ENCODE measurements at regions not wholly inside any gene's neighbourhood (a gene's known extent, or its start where the extent isn't known, plus 50 kb on each side); places are given as distances from the start of the nearest gene placed in this dataset.
A peak's percentile ranks its signal among the peaks of the same experiment; 100 is the strongest.
"Not testable (repeated sequence)": the region's sequence is repeated elsewhere in the genome, so short reads cannot be mapped to it uniquely, and the experiment has no call there.

GRCh38 chr10:21359202-21359601, 166.3 kb downstream of the SKIDA1 start:
- no peaks in the 10 kb centered on the region for H3K9me3 ChIP-seq (ENCODE audit: insufficient read depth, low read depth, low read length)
- H3K4me1 ChIP-seq (ENCODE audit: insufficient read depth, low read length) = peaks cover 13% of the 10 kb centered on the region
- H3K9ac ChIP-seq (ENCODE audit: low read depth, low read length) = no peak overlapping the region
- H3K36me3 ChIP-seq (ENCODE audit: insufficient read depth, low read depth, low read length) = no peaks in the 10 kb centered on the region
- no peak overlapping the region for H3K4me3 ChIP-seq (ENCODE audit: low read length)
- no peaks in the 10 kb centered on the region for H3K27me3 ChIP-seq (ENCODE audit: insufficient read depth, low read length)
- no peak overlapping the region for H3K27ac ChIP-seq (ENCODE audit: low read length)

- H3K9me3 ChIP-seq (ENCODE audit: insufficient read depth, low read depth, low read length) = no peaks in the 10 kb centered on the region
- no peak overlapping the region for H3K9ac ChIP-seq (ENCODE audit: low read depth, low read length)
- no peak overlapping the region for H3K27ac ChIP-seq (ENCODE audit: low read length)
- no peaks in the 10 kb centered on the region for H3K36me3 ChIP-seq (ENCODE audit: insufficient read depth, low read depth, low read length)
- no peaks in the 10 kb centered on the region; the same call in 1 of the 2 replicates for H3K4me1 ChIP-seq (ENCODE audit: insufficient read depth, low read length)
- H3K4me3 ChIP-seq (ENCODE audit: low read length) = no peak overlapping the region
- no peaks in the 10 kb centered on the region for H3K27me3 ChIP-seq (ENCODE audit: insufficient read depth, low read length)
Observed at GRCh38 chr10:21355591-21356011, 169.9 kb downstream of the SKIDA1 start.

- no peaks in the 10 kb centered on the region for H3K36me3 ChIP-seq (ENCODE audit: insufficient read depth, low read depth, low read length)
- no peak overlapping the region for H3K9ac ChIP-seq (ENCODE audit: low read depth, low read length)
- H3K4me3 ChIP-seq (ENCODE audit: low read length) = no peak overlapping the region
- no peak overlapping the region for H3K27ac ChIP-seq (ENCODE audit: low read length)
- no peaks in the 10 kb centered on the region for H3K27me3 ChIP-seq (ENCODE audit: insufficient read depth, low read length)
- peaks cover 8% of the 10 kb centered on the region for H3K4me1 ChIP-seq (ENCODE audit: insufficient read depth, low read length)
- H3K9me3 ChIP-seq (ENCODE audit: insufficient read depth, low read depth, low read length) = no peaks in the 10 kb centered on the region
Observed at GRCh38 chr10:21352886-21353285, 172.6 kb downstream of the SKIDA1 start.

GRCh38 chr10:21351594-21351993, 173.9 kb downstream of the SKIDA1 start:
- not testable (repeated sequence) for H3K9me3 ChIP-seq (ENCODE audit: insufficient read depth, low read depth, low read length); H3K27ac ChIP-seq (ENCODE audit: low read length); H3K9ac ChIP-seq (ENCODE audit: low read depth, low read length); H3K27me3 ChIP-seq (ENCODE audit: insufficient read depth, low read length); H3K36me3 ChIP-seq (ENCODE audit: insufficient read depth, low read depth, low read length); H3K4me3 ChIP-seq (ENCODE audit: low read length); H3K4me1 ChIP-seq (ENCODE audit: insufficient read depth, low read length)

- Histone ChIP-seq H3K27me3 (ENCODE audit: insufficient read depth, low read length) (no peaks in the 10 kb centered on the region), H3K9me3 (ENCODE audit: insufficient read depth, low read depth, low read length) (no peaks in the 10 kb centered on the region), H3K4me3 (ENCODE audit: low read length) (no peak overlapping the region), H3K27ac (ENCODE audit: low read length) (no peak overlapping the region), H3K36me3 (ENCODE audit: insufficient read depth, low read depth, low read length) (no peaks in the 10 kb centered on the region), H3K9ac (ENCODE audit: low read depth, low read length) (no peak overlapping the region), H3K4me1 (ENCODE audit: insufficient read depth, low read length) (peaks cover 10% of the 10 kb centered on the region)
Observed at GRCh38 chr10:21349912-21350286, 175.6 kb downstream of the SKIDA1 start.

GRCh38 chr10:21347785-21348170, 177.7 kb downstream of the SKIDA1 start:
- Histone ChIP-seq H3K36me3 (ENCODE audit: insufficient read depth, low read depth, low read length) (no peaks in the 10 kb centered on the region), H3K9ac (ENCODE audit: low read depth, low read length) (no peak overlapping the region), H3K27me3 (ENCODE audit: insufficient read depth, low read length) (no peaks in the 10 kb centered on the region), H3K9me3 (ENCODE audit: insufficient read depth, low read depth, low read length) (no peaks in the 10 kb centered on the region), H3K4me3 (ENCODE audit: low read length) (no peak overlapping the region), H3K4me1 (ENCODE audit: insufficient read depth, low read length) (peaks cover 10% of the 10 kb centered on the region), H3K27ac (ENCODE audit: low read length) (no peak overlapping the region)

- Histone ChIP-seq H3K36me3 (ENCODE audit: insufficient read depth, low read depth, low read length) (no peaks in the 10 kb centered on the region), H3K27ac (ENCODE audit: low read length) (no peak overlapping the region), H3K9me3 (ENCODE audit: insufficient read depth, low read depth, low read length) (no peaks in the 10 kb centered on the region), H3K27me3 (ENCODE audit: insufficient read depth, low read length) (no peaks in the 10 kb centered on the region), H3K9ac (ENCODE audit: low read depth, low read length) (no peak overlapping the region), H3K4me3 (ENCODE audit: low read length) (no peak overlapping the region), H3K4me1 (ENCODE audit: insufficient read depth, low read length) (peaks cover 10% of the 10 kb centered on the region)
Observed at GRCh38 chr10:21347043-21347784, 178.3 kb downstream of the SKIDA1 start.

GRCh38 chr10:21343087-21343486, 182.4 kb downstream of the SKIDA1 start:
- H3K27ac ChIP-seq (ENCODE audit: low read length) = no peak overlapping the region

GRCh38 chr10:21342499-21342898, 183.0 kb downstream of the SKIDA1 start:
- H3K27me3 ChIP-seq (ENCODE audit: insufficient read depth, low read length); H3K4me3 ChIP-seq (ENCODE audit: low read length); H3K27ac ChIP-seq (ENCODE audit: low read length); H3K9me3 ChIP-seq (ENCODE audit: insufficient read depth, low read depth, low read length); H3K36me3 ChIP-seq (ENCODE audit: insufficient read depth, low read depth, low read length); H3K4me1 ChIP-seq (ENCODE audit: insufficient read depth, low read length); H3K9ac ChIP-seq (ENCODE audit: low read depth, low read length): not testable (repeated sequence)

More at GRCh38 chr10:21343087-21343486, 182.4 kb downstream of the SKIDA1 start:
- H3K4me1 ChIP-seq (ENCODE audit: insufficient read depth, low read length) = peaks cover 2% of the 10 kb centered on the region; the same call in 1 of the 2 replicates
- no peaks in the 10 kb centered on the region for H3K36me3 ChIP-seq (ENCODE audit: insufficient read depth, low read depth, low read length)
- no peak overlapping the region for H3K4me3 ChIP-seq (ENCODE audit: low read length)
- H3K9ac ChIP-seq (ENCODE audit: low read depth, low read length) = no peak overlapping the region
- no peaks in the 10 kb centered on the region for H3K9me3 ChIP-seq (ENCODE audit: insufficient read depth, low read depth, low read length)
- no peaks in the 10 kb centered on the region for H3K27me3 ChIP-seq (ENCODE audit: insufficient read depth, low read length)

- Histone ChIP-seq H3K27ac (ENCODE audit: low read length) (no peak overlapping the region), H3K9me3 (ENCODE audit: insufficient read depth, low read depth, low read length) (no peaks in the 10 kb centered on the region), H3K9ac (ENCODE audit: low read depth, low read length) (no peak overlapping the region), H3K4me3 (ENCODE audit: low read length) (no peak overlapping the region), H3K27me3 (ENCODE audit: insufficient read depth, low read length) (no peaks in the 10 kb centered on the region), H3K36me3 (ENCODE audit: insufficient read depth, low read depth, low read length) (no peaks in the 10 kb centered on the region), H3K4me1 (ENCODE audit: insufficient read depth, low read length) (peaks cover 10% of the 10 kb centered on the region)
Observed at GRCh38 chr10:21340331-21340730, 185.2 kb downstream of the SKIDA1 start.

GRCh38 chr10:21337171-21337792, 188.2 kb downstream of the SKIDA1 start:
- H3K27ac ChIP-seq (ENCODE audit: low read length) = no peak overlapping the region
- H3K9me3 ChIP-seq (ENCODE audit: insufficient read depth, low read depth, low read length) = no peaks in the 10 kb centered on the region
- H3K36me3 ChIP-seq (ENCODE audit: insufficient read depth, low read depth, low read length) = no peaks in the 10 kb centered on the region
- H3K4me3 ChIP-seq (ENCODE audit: low read length) = no peak overlapping the region
- no peak overlapping the region for H3K9ac ChIP-seq (ENCODE audit: low read depth, low read length)
- peaks cover 8% of the 10 kb centered on the region for H3K4me1 ChIP-seq (ENCODE audit: insufficient read depth, low read length)
- no peaks in the 10 kb centered on the region for H3K27me3 ChIP-seq (ENCODE audit: insufficient read depth, low read length)

- 0 out of 2 replicates have a peak overlapping the region, but pooled peaks have one; percentile 22 for H3K9ac ChIP-seq (ENCODE audit: low read depth, low read length)
- H3K36me3 ChIP-seq (ENCODE audit: insufficient read depth, low read depth, low read length) = no peaks in the 10 kb centered on the region
- H3K9me3 ChIP-seq (ENCODE audit: insufficient read depth, low read depth, low read length) = no peaks in the 10 kb centered on the region
- H3K4me3 ChIP-seq (ENCODE audit: low read length) = no peak overlapping the region
- H3K27ac ChIP-seq (ENCODE audit: low read length) = no peak overlapping the region
- H3K4me1 ChIP-seq (ENCODE audit: insufficient read depth, low read length) = peaks cover 8% of the 10 kb centered on the region
- no peaks in the 10 kb centered on the region for H3K27me3 ChIP-seq (ENCODE audit: insufficient read depth, low read length)
Observed at GRCh38 chr10:21336476-21337170, 188.9 kb downstream of the SKIDA1 start.

Data from iPS-20b (cell line).